Sigmoid colon (tissue), 6 donors: ENCODE measurements at regions not wholly inside any gene's neighbourhood (a gene's known extent, or its start where the extent isn't known, plus 50 kb on each side); places are given as distances from the start of the nearest gene placed in this dataset.

Experiments used
- DNase-seq: peaks from one replicate; pipeline ENCODE4 v3.0.0-alpha.2; 2019
- H3K27ac ChIP-seq, 4 donors: fragments of 200-600 bp; sonication (generic); one replicate each; pipeline ENCODE4 v1.5.1; 2016 to 2019; ENCODE audit warnings: mild to moderate bottlenecking in 1 of 4
- H3K27me3 ChIP-seq, 3 donors: fragments of 200-600 bp; sonication (generic); one replicate each; pipeline ENCODE4 v1.5.1; 2019; ENCODE audit warnings: mild to moderate bottlenecking in 1 of 3
- H3K36me3 ChIP-seq, 4 donors: fragments of 200-600 bp; sonication (generic); one replicate each; pipeline ENCODE4 v1.5.1; 2016 to 2019
- H3K4me1 ChIP-seq, 4 donors: fragments of 200-600 bp; sonication (generic); one replicate each; pipeline ENCODE4 v1.5.1; 2017 to 2019
- H3K4me3 ChIP-seq, 4 donors: fragments of 200-600 bp; sonication (generic); one replicate each; pipeline ENCODE4 v1.5.1; 2017 to 2019; ENCODE audit warnings: mild to moderate bottlenecking in 2 of 4, moderate library complexity in 1 of 4
- H3K9me3 ChIP-seq, 4 donors: fragments of 200-600 bp in 3 of 4; sonication (generic) in 3 of 4; one replicate each; pipeline versions ENCODE4 v1.5.1 to v1.6.1; 2013 to 2019
- CTCF ChIP-seq, 4 experiments: fragments of 450-650 bp in 3 of 4; fragments of 200-600 bp in 1 of 4; IDR thresholded peaks; one replicate each; pipeline ENCODE4 v1.5.1; 2016 to 2019; ENCODE audit warnings: antibody characterized with exemption in 4 of 4, mild to moderate bottlenecking in 3 of 4, moderate library complexity in 2 of 4
- EP300 ChIP-seq, 4 donors: sonication (generic); formaldehyde crosslinking; IDR thresholded peaks; one replicate each; pipeline ENCODE4 v1.6.1; 2017; ENCODE audit warnings: antibody characterized with exemption in 4 of 4
- POLR2A ChIP-seq, 2 donors: fragments of 450-650 bp; IDR thresholded peaks; one replicate each; pipeline ENCODE4 v1.6.1; 2016; ENCODE audit warnings: antibody characterized with exemption in 2 of 2, mild to moderate bottlenecking in 2 of 2, moderate library complexity in 2 of 2
- POLR2AphosphoS5 ChIP-seq, 4 donors: sonication (generic); formaldehyde crosslinking; IDR thresholded peaks; one replicate each; pipeline ENCODE4 v1.6.1; 2017; ENCODE audit warnings: antibody characterized with exemption in 4 of 4
- WGBS, 2 donors: extraction: QIAGEN DNeasy Blood & Tissue Kit; methylation state at CpG; one replicate each; pipeline ENCODE4 v1.1.7; 2013; 5-methylcytosine and 5-hydroxymethylcytosine counted together
- intact Hi-C: fragments of 100-400 bp; cut with DNase I; formaldehyde crosslinking; loops from one replicate; pipeline ENCODE4 v1.15.1; 2023
- donor health status: healthy with polysubstance abuse.
- donor health status: healthy.

GRCh38 chr2:82001614-82002013, 1697.1 kb upstream of the LRRTM1 start:
- intact Hi-C loops, result no loop called here
- TF ChIP-seq POLR2A (IDR thresholded peaks at IDR 0.05) (no peak), POLR2AphosphoS5 (IDR thresholded peaks at IDR 0.05) (no peak), EP300 (IDR thresholded peaks at IDR 0.05) (no peak), CTCF (IDR thresholded peaks at IDR 0.05) (no peak)
- Histone ChIP-seq H3K4me3 (no peak overlapping the region), H3K36me3 (no peaks in the 10 kb centered on the region), H3K4me1 (no peaks in the 10 kb centered on the region), H3K9me3 (no peaks in the 10 kb centered on the region), H3K27ac (no peak overlapping the region), H3K27me3 (no peaks in the 10 kb centered on the region)
- WGBS, 2 donors, result 68 to 85% methylated on average over 4 of the region's 4 CpGs
- DNase-seq, result no peak

- Histone ChIP-seq H3K36me3 (no peaks in the 10 kb centered on the region), H3K27me3 (no peaks in the 10 kb centered on the region), H3K27ac (no peak overlapping the region), H3K4me1 (no peaks in the 10 kb centered on the region), H3K4me3 (no peak overlapping the region), H3K9me3 (no peaks in the 10 kb centered on the region)
- no peak for TF ChIP-seq POLR2A (IDR thresholded peaks at IDR 0.05)
- TF ChIP-seq POLR2AphosphoS5 (IDR thresholded peaks at IDR 0.05), result no peak
- no peak for TF ChIP-seq CTCF (IDR thresholded peaks at IDR 0.05)
- TF ChIP-seq EP300 (IDR thresholded peaks at IDR 0.05), result no peak
- no peak for DNase-seq
- intact Hi-C loops, result no loop called here
- WGBS, 2 donors, result 92 to 95% methylated on average over 2 of the region's 2 CpGs
Observed at GRCh38 chr2:82000606-82001005, 1696.1 kb upstream of the LRRTM1 start.

- intact Hi-C loops, result no loop called here
- DNase-seq, result no peak
- Histone ChIP-seq H3K36me3 (no peaks in the 10 kb centered on the region), H3K27ac (no peak overlapping the region), H3K4me3 (no peak overlapping the region), H3K4me1 (no peaks in the 10 kb centered on the region), H3K9me3 (no peaks in the 10 kb centered on the region), H3K27me3 (no peaks in the 10 kb centered on the region)
- WGBS, 2 donors, result 81 to 91% methylated on average over 3 of the region's 3 CpGs
- TF ChIP-seq CTCF (IDR thresholded peaks at IDR 0.05), result no peak
- TF ChIP-seq POLR2A (IDR thresholded peaks at IDR 0.05), result no peak
- no peak for TF ChIP-seq POLR2AphosphoS5 (IDR thresholded peaks at IDR 0.05)
- TF ChIP-seq EP300 (IDR thresholded peaks at IDR 0.05), result no peak
Observed at GRCh38 chr2:81996332-81996731, 1691.8 kb upstream of the LRRTM1 start.

GRCh38 chr2:81991282-81991681, 1686.7 kb upstream of the LRRTM1 start:
- intact Hi-C loops, result no loop called here
- Histone ChIP-seq H3K27ac (no peak overlapping the region), H3K9me3 (no peaks in the 10 kb centered on the region), H3K27me3 (no peaks in the 10 kb centered on the region), H3K4me1 (peaks cover 0 to 3% (median 0%) of the 10 kb centered on the region in 4 donors), H3K4me3 (no peak overlapping the region), H3K36me3 (no peaks in the 10 kb centered on the region)
- WGBS, 2 donors, result 92 to 94% methylated on average over 2 of the region's 2 CpGs
- TF ChIP-seq CTCF (IDR thresholded peaks at IDR 0.05), result no peak
- no peak for TF ChIP-seq POLR2A (IDR thresholded peaks at IDR 0.05)
- TF ChIP-seq POLR2AphosphoS5 (IDR thresholded peaks at IDR 0.05), result no peak
- TF ChIP-seq EP300 (IDR thresholded peaks at IDR 0.05), result no peak
- no peak for DNase-seq

- TF ChIP-seq EP300 (IDR thresholded peaks at IDR 0.05), result no peak
- TF ChIP-seq POLR2A (IDR thresholded peaks at IDR 0.05), result no peak
- TF ChIP-seq POLR2AphosphoS5 (IDR thresholded peaks at IDR 0.05), result no peak
- TF ChIP-seq CTCF (IDR thresholded peaks at IDR 0.05), result no peak
- no peaks in the 10 kb centered on the region for H3K9me3 ChIP-seq
- intact Hi-C loops, result no loop called here
Observed at GRCh38 chr2:81987370-81987769, 1682.8 kb upstream of the LRRTM1 start.

More at GRCh38 chr2:81987370-81987769, 1682.8 kb upstream of the LRRTM1 start:
- no peak overlapping the region for H3K4me3 ChIP-seq
- H3K4me1 ChIP-seq, result peaks cover 0 to 3% (median 0%) of the 10 kb centered on the region in 4 donors
- WGBS, 2 donors, result 88% methylated on average over 5 of the region's 5 CpGs
- H3K36me3 ChIP-seq, result no peaks in the 10 kb centered on the region
- no peak for DNase-seq
- H3K27me3 ChIP-seq, result no peaks in the 10 kb centered on the region
- no peak overlapping the region for H3K27ac ChIP-seq
